PC-3 (cell line): ENCODE measurements at regions not wholly inside any gene's neighbourhood (a gene's known extent, or its start where the extent isn't known, plus 50 kb on each side); places are given as distances from the start of the nearest gene placed in this dataset.

Experiments
- EZH2phosphoT487 ChIP-seq: fragments of 300-600 bp; sonication (generic); IDR thresholded peaks from 2 replicates; pipeline ENCODE4 v1.6.1; 2018; ENCODE audit warnings: mild to moderate bottlenecking, antibody characterized with exemption, low read length, borderline replicate concordance
- TF ChIP-seq, protein P1 (sequence below): fragments of 300-600 bp; sonication (generic); conservative IDR thresholded peaks from 2 replicates; pipeline ENCODE4 v1.5.1; 2017; ENCODE audit warnings: antibody characterized with exemption, low read depth, mild to moderate bottlenecking, low read length

GRCh38 chr17:55648086-55648485, 74.6 kb downstream of the TMEM100 start:
- TF ChIP-seq, protein P1, sequence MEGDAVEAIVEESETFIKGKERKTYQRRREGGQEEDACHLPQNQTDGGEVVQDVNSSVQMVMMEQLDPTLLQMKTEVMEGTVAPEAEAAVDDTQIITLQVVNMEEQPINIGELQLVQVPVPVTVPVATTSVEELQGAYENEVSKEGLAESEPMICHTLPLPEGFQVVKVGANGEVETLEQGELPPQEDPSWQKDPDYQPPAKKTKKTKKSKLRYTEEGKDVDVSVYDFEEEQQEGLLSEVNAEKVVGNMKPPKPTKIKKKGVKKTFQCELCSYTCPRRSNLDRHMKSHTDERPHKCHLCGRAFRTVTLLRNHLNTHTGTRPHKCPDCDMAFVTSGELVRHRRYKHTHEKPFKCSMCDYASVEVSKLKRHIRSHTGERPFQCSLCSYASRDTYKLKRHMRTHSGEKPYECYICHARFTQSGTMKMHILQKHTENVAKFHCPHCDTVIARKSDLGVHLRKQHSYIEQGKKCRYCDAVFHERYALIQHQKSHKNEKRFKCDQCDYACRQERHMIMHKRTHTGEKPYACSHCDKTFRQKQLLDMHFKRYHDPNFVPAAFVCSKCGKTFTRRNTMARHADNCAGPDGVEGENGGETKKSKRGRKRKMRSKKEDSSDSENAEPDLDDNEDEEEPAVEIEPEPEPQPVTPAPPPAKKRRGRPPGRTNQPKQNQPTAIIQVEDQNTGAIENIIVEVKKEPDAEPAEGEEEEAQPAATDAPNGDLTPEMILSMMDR: no peak
- TF ChIP-seq EZH2phosphoT487: no peak
